Endodermal cell (in vitro differentiated cells): ENCODE measurements at regions not wholly inside any gene's neighbourhood (a gene's known extent, or its start where the extent isn't known, plus 50 kb on each side); places are given as distances from the start of the nearest gene placed in this dataset.
A peak's percentile ranks its signal among the peaks of the same experiment; 100 is the strongest.

Source experiments
- DNase-seq: peaks from one replicate; pipeline ENCODE4 v3.0.0-alpha.2; 2017
- H3K27ac ChIP-seq: 2 replicates; pipeline ENCODE4 v1.5.1; 2013; ENCODE audit warnings: mild to moderate bottlenecking, low read depth, low read length, moderate library complexity
- H3K27me3 ChIP-seq: 2 replicates; pipeline ENCODE4 v1.6.1; 2013; ENCODE audit warnings: mild to moderate bottlenecking, low read length, moderate library complexity; ENCODE audit not compliant: insufficient read depth, control insufficient read depth, poor library complexity, severe bottlenecking
- H3K36me3 ChIP-seq: 2 replicates; pipeline ENCODE4 v1.7.0; 2013; ENCODE audit warnings: mild to moderate bottlenecking, low read length, moderate library complexity; ENCODE audit not compliant: control insufficient read depth, insufficient read depth
- H3K4me1 ChIP-seq: one replicate; pipeline ENCODE4 v1.7.0; 2013; ENCODE audit warnings: low read length; ENCODE audit not compliant: control insufficient read depth, insufficient read depth
- H3K4me3 ChIP-seq: 2 replicates; pipeline ENCODE4 v1.5.1; 2013; ENCODE audit warnings: mild to moderate bottlenecking, low read length, moderate library complexity
- H3K9ac ChIP-seq: 2 replicates; pipeline ENCODE4 v1.6.1; 2013; ENCODE audit warnings: mild to moderate bottlenecking, low read length, moderate library complexity; ENCODE audit not compliant: poor library complexity, severe bottlenecking; ENCODE audit errors: extremely low read depth
- H3K9me3 ChIP-seq: 2 replicates; pipeline ENCODE4 v1.6.1; 2013; ENCODE audit warnings: mild to moderate bottlenecking, low read length, moderate library complexity; ENCODE audit not compliant: control insufficient read depth
- H3K27ac Mint-ChIP-seq: 2 replicates; pipeline ENCODE4 v1.8.0; 2020; ENCODE audit warnings: mixed read lengths
- H3K27me3 Mint-ChIP-seq: 2 replicates; pipeline ENCODE4 v1.8.0; 2021; ENCODE audit warnings: mild to moderate bottlenecking, mixed read lengths; ENCODE audit not compliant: insufficient read depth
- H3K36me3 Mint-ChIP-seq: 2 replicates; pipeline ENCODE4 v1.8.0; 2020; ENCODE audit warnings: low read depth, mixed read lengths
- H3K4me1 Mint-ChIP-seq: 2 replicates; pipeline ENCODE4 v1.8.0; 2020; ENCODE audit warnings: mixed read lengths
- H3K4me3 Mint-ChIP-seq: 2 replicates; pipeline ENCODE4 v1.8.0; 2020; ENCODE audit warnings: mild to moderate bottlenecking, moderate library complexity, mixed read lengths
- H3K9me3 Mint-ChIP-seq: 2 replicates; pipeline ENCODE4 v1.8.0; 2020; ENCODE audit warnings: mild to moderate bottlenecking, mixed read lengths
- WGBS, 2 experiments: methylation state at CpG; one replicate each; pipeline versions ENCODE4 v1.1.5 to v1.1.7; 2013; ENCODE audit warnings: missing lambda C conversion rate in 2 of 2, mixed read lengths in 1 of 2; ENCODE audit not compliant: insufficient coverage in 1 of 2, insufficient read length in 1 of 2; 5-methylcytosine and 5-hydroxymethylcytosine counted together
- TF ChIP-seq, protein P1 (sequence below): fragments of 200-600 bp; sonication (generic); conservative IDR thresholded peaks from 2 replicates; pipeline ENCODE4 v1.5.0; 2021; ENCODE audit warnings: antibody characterized with exemption, mild to moderate bottlenecking

DNA sequence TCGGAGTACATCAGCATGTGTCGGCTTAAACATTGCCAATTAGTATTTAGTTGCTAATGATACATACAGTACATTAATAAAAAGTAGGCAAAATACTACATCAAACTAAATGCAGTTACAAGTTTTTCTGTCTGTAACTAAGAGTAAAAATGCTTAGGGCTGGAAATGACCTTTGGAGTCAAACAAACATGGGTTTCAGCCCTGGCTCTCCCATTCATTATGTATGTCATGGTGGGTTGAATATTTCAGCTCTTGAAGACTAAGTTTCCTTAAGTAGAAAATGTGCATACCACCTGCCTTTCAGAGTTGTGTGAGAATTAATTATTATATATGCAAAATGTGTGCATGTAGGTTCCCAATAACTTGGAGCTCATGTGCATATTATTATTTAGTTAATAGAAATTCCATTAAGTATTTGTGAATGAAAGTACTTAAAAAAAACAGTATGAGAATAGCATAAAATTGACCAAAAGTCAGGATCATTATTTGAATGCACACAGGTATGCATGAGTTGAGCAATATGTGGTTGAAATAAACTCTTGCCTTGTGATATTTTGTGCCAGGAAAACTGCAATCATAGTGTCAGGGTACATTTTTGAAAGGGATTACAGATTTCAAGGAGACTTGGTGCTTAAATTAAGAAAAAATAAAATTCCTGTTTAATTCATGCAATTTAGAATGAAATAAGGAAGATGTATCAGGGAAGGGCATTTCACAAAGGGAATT, 2048.7 kb downstream of the PCDH7 start:
- TF ChIP-seq, protein P1, sequence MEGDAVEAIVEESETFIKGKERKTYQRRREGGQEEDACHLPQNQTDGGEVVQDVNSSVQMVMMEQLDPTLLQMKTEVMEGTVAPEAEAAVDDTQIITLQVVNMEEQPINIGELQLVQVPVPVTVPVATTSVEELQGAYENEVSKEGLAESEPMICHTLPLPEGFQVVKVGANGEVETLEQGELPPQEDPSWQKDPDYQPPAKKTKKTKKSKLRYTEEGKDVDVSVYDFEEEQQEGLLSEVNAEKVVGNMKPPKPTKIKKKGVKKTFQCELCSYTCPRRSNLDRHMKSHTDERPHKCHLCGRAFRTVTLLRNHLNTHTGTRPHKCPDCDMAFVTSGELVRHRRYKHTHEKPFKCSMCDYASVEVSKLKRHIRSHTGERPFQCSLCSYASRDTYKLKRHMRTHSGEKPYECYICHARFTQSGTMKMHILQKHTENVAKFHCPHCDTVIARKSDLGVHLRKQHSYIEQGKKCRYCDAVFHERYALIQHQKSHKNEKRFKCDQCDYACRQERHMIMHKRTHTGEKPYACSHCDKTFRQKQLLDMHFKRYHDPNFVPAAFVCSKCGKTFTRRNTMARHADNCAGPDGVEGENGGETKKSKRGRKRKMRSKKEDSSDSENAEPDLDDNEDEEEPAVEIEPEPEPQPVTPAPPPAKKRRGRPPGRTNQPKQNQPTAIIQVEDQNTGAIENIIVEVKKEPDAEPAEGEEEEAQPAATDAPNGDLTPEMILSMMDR = no peak
- WGBS, 2 experiments = 90% methylated on average over 1 of the region's 2 CpGs; no CpG with 5 or more reads in 1 of the 2 experiments
- no peak overlapping the region for H3K4me3 Mint-ChIP-seq

DNA sequence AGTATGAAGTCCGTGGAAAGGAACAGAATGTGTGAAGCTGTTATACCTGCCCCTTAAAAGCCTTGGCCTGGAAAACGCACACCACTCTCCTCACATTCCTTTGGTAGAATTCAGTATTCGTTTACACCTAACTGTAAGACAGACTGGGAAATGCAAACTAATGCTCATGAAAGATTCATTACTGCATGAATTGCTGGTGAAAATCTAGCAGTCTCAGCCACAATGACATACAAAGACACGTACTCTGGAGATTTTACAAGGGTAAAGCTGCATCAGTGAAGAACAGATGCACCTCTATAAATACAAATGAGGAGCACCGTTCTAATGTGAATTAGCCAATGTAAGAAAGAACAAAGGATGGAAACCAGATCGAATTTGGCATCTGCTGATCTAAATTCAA, 2051.3 kb downstream of the PCDH7 start:
- no peaks in the 10 kb centered on the region for H3K4me1 ChIP-seq
- TF ChIP-seq, protein P1 = no peak
- no peaks in the 10 kb centered on the region for H3K36me3 ChIP-seq
- H3K9ac ChIP-seq = no peak overlapping the region
- no peaks in the 10 kb centered on the region for H3K9me3 ChIP-seq
- no peaks in the 10 kb centered on the region for H3K27me3 ChIP-seq
- Mint-ChIP-seq H3K9me3 (no peaks in the 10 kb centered on the region), H3K27me3 (no peaks in the 10 kb centered on the region), H3K4me3 (no peak overlapping the region), H3K27ac (no peak overlapping the region), H3K4me1 (peaks cover 3% of the 10 kb centered on the region), H3K36me3 (no peaks in the 10 kb centered on the region)
- 85 to 92% methylated on average over 2 to 6 of the region's 6 CpGs for WGBS, 2 experiments
- no peak overlapping the region for H3K27ac ChIP-seq
- no peak for DNase-seq
- no peak overlapping the region for H3K4me3 ChIP-seq

More for the DNA sequence above, 2048.7 kb downstream of the PCDH7 start:
- Mint-ChIP-seq H3K27me3 (no peaks in the 10 kb centered on the region), H3K27ac (no peak overlapping the region), H3K36me3 (no peaks in the 10 kb centered on the region), H3K9me3 (no peaks in the 10 kb centered on the region), H3K4me1 (no peaks in the 10 kb centered on the region)
- DNase-seq = no peak
- H3K27me3 ChIP-seq = no peaks in the 10 kb centered on the region
- no peak overlapping the region for H3K9ac ChIP-seq
- H3K4me3 ChIP-seq = no peak overlapping the region
- no peaks in the 10 kb centered on the region for H3K4me1 ChIP-seq
- H3K36me3 ChIP-seq = no peaks in the 10 kb centered on the region
- H3K9me3 ChIP-seq = no peaks in the 10 kb centered on the region
- H3K27ac ChIP-seq = no peak overlapping the region

DNA sequence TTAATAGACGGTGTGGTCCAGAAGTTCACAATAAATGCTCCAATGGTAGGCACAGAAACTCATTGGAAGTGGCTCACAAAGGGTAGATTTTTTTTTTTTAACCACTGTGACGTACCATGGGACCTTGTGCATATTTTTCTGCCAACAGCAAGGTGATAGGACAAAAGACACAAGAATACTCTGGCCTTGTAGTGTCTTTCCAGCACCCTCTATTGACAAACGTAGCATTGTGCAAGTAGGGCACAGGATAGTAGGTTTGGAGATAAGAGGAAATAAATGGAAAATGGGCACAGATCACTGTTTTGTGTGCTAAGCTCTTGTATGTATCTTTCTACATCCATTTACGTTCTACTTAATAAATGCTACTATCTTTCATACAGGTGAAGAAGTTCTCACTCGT, 2054.9 kb downstream of the PCDH7 start:
- Mint-ChIP-seq H3K4me3 (no peak overlapping the region), H3K27me3 (no peaks in the 10 kb centered on the region), H3K9me3 (no peaks in the 10 kb centered on the region), H3K36me3 (no peaks in the 10 kb centered on the region), H3K4me1 (peaks cover 3% of the 10 kb centered on the region), H3K27ac (no peak overlapping the region)
- Histone ChIP-seq H3K9me3 (no peaks in the 10 kb centered on the region), H3K4me3 (no peak overlapping the region), H3K27me3 (no peaks in the 10 kb centered on the region), H3K27ac (no peak overlapping the region), H3K4me1 (no peaks in the 10 kb centered on the region), H3K9ac (no peak overlapping the region), H3K36me3 (no peaks in the 10 kb centered on the region)
- TF ChIP-seq, protein P1 = peak; percentile 81
- DNase-seq = peak; percentile 57
- WGBS, 2 experiments = 64% methylated on average over 3 to 5 of the region's 5 CpGs
